IMR-90 (cell line): ENCODE measurements at regions not wholly inside any gene's neighbourhood (a gene's known extent, or its start where the extent isn't known, plus 50 kb on each side); places are given as distances from the start of the nearest gene placed in this dataset.

ENCODE experiments used
- ATAC-seq: fragments of 200-7000 bp; cut with Tn5 transposase; 2 replicates; pipeline ENCODE4 v1.9.1; 2020; ENCODE audit warnings: low read depth, mild to moderate bottlenecking, moderate library complexity
- BruUV-seq: library from RNA; stranded (reverse); fragments of 400-500 nt; replicated peaks from 2 replicates; lab custom pipeline; 2021; lab: Mats Ljungman, UMichigan
- CTCF ChIA-PET: fragments of 300-600 bp; formaldehyde crosslinking; extraction: SDS; loops from one replicate; lab custom pipeline; 2021; ENCODE audit warnings: antibody characterized with exemption; lab: Yijun Ruan, JAX
- POLR2A ChIA-PET: fragments of 300-600 bp; sonication (Branson Sonifier 250); formaldehyde crosslinking; loops from one replicate; lab custom pipeline; 2022; ENCODE audit warnings: antibody characterized with exemption; ENCODE audit not compliant: unreplicated experiment; lab: Charles Lee
- DNase-seq: peaks from one replicate; pipeline ENCODE4 v3.0.0; 2013
- H2AFZ ChIP-seq: replicated peaks from 2 replicates; pipeline ENCODE3; 2013; ENCODE audit warnings: low read length, mild to moderate bottlenecking; ENCODE audit not compliant: poor library complexity
- H2AK5ac ChIP-seq: 2 replicates; pipeline ENCODE4 v1.6.1; 2013; ENCODE audit warnings: low read depth, low read length, inconsistent platforms
- H2AK9ac ChIP-seq: replicated peaks from 2 replicates; pipeline ENCODE3; 2013; ENCODE audit warnings: mild to moderate bottlenecking, low read depth, low read length, moderate library complexity; ENCODE audit not compliant: poor library complexity
- H2BK120ac ChIP-seq: 2 replicates; pipeline ENCODE4 v1.6.1; 2013; ENCODE audit warnings: low read depth, low read length, inconsistent platforms
- H2BK15ac ChIP-seq: 3 replicates; pipeline ENCODE4 v1.6.1; 2013; ENCODE audit warnings: low read depth, low read length, inconsistent platforms
- H2BK20ac ChIP-seq: 2 replicates; pipeline ENCODE4 v1.6.1; 2013; ENCODE audit warnings: low read depth, mild to moderate bottlenecking, inconsistent platforms, low read length, moderate library complexity
- H2BK5ac ChIP-seq: 2 replicates; pipeline ENCODE4 v1.6.1; 2013; ENCODE audit warnings: mild to moderate bottlenecking, low read depth, low read length, inconsistent platforms; ENCODE audit not compliant: poor library complexity, severe bottlenecking
- H3K14ac ChIP-seq: replicated peaks from 2 replicates; pipeline ENCODE4 v1.6.1; 2013; ENCODE audit warnings: low read depth, low read length, inconsistent platforms
- H3K18ac ChIP-seq: 2 replicates; pipeline ENCODE4 v1.6.1; 2013; ENCODE audit warnings: low read depth, low read length, control low read depth
- H3K23ac ChIP-seq: 2 replicates; pipeline ENCODE4 v1.6.1; 2013; ENCODE audit warnings: low read depth, low read length, inconsistent platforms
- H3K27ac ChIP-seq: 2 replicates; pipeline ENCODE4 v1.5.1; 2013; ENCODE audit warnings: mild to moderate bottlenecking, control low read depth, low read length; ENCODE audit not compliant: insufficient read depth
- H3K27me3 ChIP-seq: 2 replicates; pipeline ENCODE4 v1.6.1; 2013; ENCODE audit warnings: low read length; ENCODE audit not compliant: control insufficient read depth, insufficient read depth
- H3K36me3 ChIP-seq: 2 replicates; pipeline ENCODE4 v1.6.1; 2013; ENCODE audit warnings: low read length, mixed read lengths; ENCODE audit not compliant: control insufficient read depth, insufficient read depth
- H3K4ac ChIP-seq: 2 replicates; pipeline ENCODE4 v1.6.1; 2013; ENCODE audit warnings: low read depth, low read length, inconsistent platforms
- H3K4me1 ChIP-seq: 2 replicates; pipeline ENCODE4 v1.6.1; 2013; ENCODE audit warnings: low read length, mixed read lengths; ENCODE audit not compliant: control insufficient read depth, insufficient read depth
- H3K4me2 ChIP-seq: 2 replicates; pipeline ENCODE4 v1.6.1; 2013; ENCODE audit warnings: low read depth, mild to moderate bottlenecking, control low read depth, low read length, moderate library complexity
- H3K4me3 ChIP-seq: 2 replicates; pipeline ENCODE4 v1.5.1; 2013; ENCODE audit warnings: low read depth, mild to moderate bottlenecking, control low read depth, low read length, moderate library complexity; ENCODE audit not compliant: insufficient read depth
- H3K56ac ChIP-seq: 2 replicates; pipeline ENCODE4 v1.6.1; 2013; ENCODE audit warnings: low read length, inconsistent platforms; ENCODE audit not compliant: insufficient read depth; ENCODE audit errors: extremely low read depth
- H3K79me1 ChIP-seq, 2 experiments: 2 replicates each; pipeline ENCODE4 v1.6.1; 2013; ENCODE audit warnings: low read length in 2 of 2, inconsistent platforms in 1 of 2, low read depth in 1 of 2
- H3K9ac ChIP-seq: 2 replicates; pipeline ENCODE4 v1.6.1; 2013; ENCODE audit warnings: low read depth, low read length, control low read depth
- H3K9me1 ChIP-seq: 2 replicates; pipeline ENCODE4 v1.6.1; 2013; ENCODE audit warnings: low read length, inconsistent platforms; ENCODE audit not compliant: insufficient read depth
- H3K9me3 ChIP-seq: 2 replicates; pipeline ENCODE4 v1.6.1; 2013; ENCODE audit warnings: low read length; ENCODE audit not compliant: control insufficient read depth, insufficient read depth
- H4K20me1 ChIP-seq: 2 replicates; pipeline ENCODE4 v1.6.1; 2013; ENCODE audit warnings: low read length, inconsistent platforms; ENCODE audit not compliant: insufficient read depth
- H4K5ac ChIP-seq: 2 replicates; pipeline ENCODE4 v1.6.1; 2013; ENCODE audit warnings: mild to moderate bottlenecking, low read depth, low read length, control low read depth
- H4K8ac ChIP-seq, 2 experiments: 2 replicates each; pipeline ENCODE4 v1.6.1; 2013; ENCODE audit warnings: low read depth in 2 of 2, low read length in 2 of 2, control low read depth in 1 of 2, inconsistent platforms in 1 of 2
- H4K91ac ChIP-seq: 2 replicates; pipeline ENCODE4 v1.6.1; 2013; ENCODE audit warnings: low read depth, low read length, inconsistent platforms; ENCODE audit not compliant: insufficient read depth
- BHLHE40 ChIP-seq: fragments of 150-350 bp; IDR thresholded peaks from 2 replicates; pipeline ENCODE4 v1.6.1; 2016; ENCODE audit warnings: mild to moderate bottlenecking, low read depth, low read length
- CEBPB ChIP-seq: IDR thresholded peaks from 2 replicates; pipeline ENCODE4 v1.6.1; 2012; ENCODE audit warnings: low read depth, low read length, improper control_type of control experiment
- CHD1 ChIP-seq: IDR thresholded peaks from 2 replicates; pipeline ENCODE4 v1.6.1; 2012; ENCODE audit warnings: low read depth, low read length, improper control_type of control experiment
- FOS ChIP-seq: fragments of 150-350 bp; IDR thresholded peaks from 2 replicates; pipeline ENCODE4 v1.6.1; 2016; ENCODE audit warnings: low read depth, low read length
- MAFK ChIP-seq: IDR thresholded peaks from 2 replicates; pipeline ENCODE4 v1.6.1; 2012; ENCODE audit warnings: low read depth, low read length, improper control_type of control experiment
- MAZ ChIP-seq: IDR thresholded peaks from 2 replicates; pipeline ENCODE4 v1.6.1; 2012; ENCODE audit warnings: low read depth, mild to moderate bottlenecking, low read length, improper control_type of control experiment, moderate library complexity, borderline replicate concordance
- MXI1 ChIP-seq: IDR thresholded peaks from 2 replicates; pipeline ENCODE4 v1.6.1; 2012; ENCODE audit warnings: low read depth, mild to moderate bottlenecking, low read length, moderate library complexity, borderline replicate concordance
- NFE2L2 ChIP-seq: fragments of 150-350 bp; IDR thresholded peaks from 2 replicates; pipeline ENCODE4 v1.6.1; 2016; ENCODE audit warnings: low read depth, mild to moderate bottlenecking, low read length
- POLR2A ChIP-seq: IDR thresholded peaks from 2 replicates; pipeline ENCODE4 v1.6.1; 2012; ENCODE audit warnings: mild to moderate bottlenecking, low read depth, low read length
- RAD21 ChIP-seq: IDR thresholded peaks from 2 replicates; pipeline ENCODE4 v1.6.1; 2012; ENCODE audit warnings: low read length, improper control_type of control experiment
- RCOR1 ChIP-seq: IDR thresholded peaks from 2 replicates; pipeline ENCODE4 v1.6.1; 2012; ENCODE audit warnings: mild to moderate bottlenecking, low read length, improper control_type of control experiment; ENCODE audit not compliant: insufficient replicate concordance
- RFX5 ChIP-seq: IDR thresholded peaks from 2 replicates; pipeline ENCODE4 v1.8.0; 2012; ENCODE audit warnings: low read depth, mild to moderate bottlenecking, low read length, moderate library complexity
- SMC3 ChIP-seq: fragments of 150-350 bp; IDR thresholded peaks from 2 replicates; pipeline ENCODE4 v1.6.1; 2016; ENCODE audit warnings: low read depth, mild to moderate bottlenecking, antibody characterized with exemption, low read length, moderate library complexity
- WGBS, 2 experiments: methylation state at CpG; one replicate each; pipeline versions ENCODE4 v1.1.5 to v1.1.7; 2013; ENCODE audit warnings: missing lambda C conversion rate in 2 of 2; ENCODE audit not compliant: insufficient read length in 1 of 2; ENCODE audit errors: extremely low coverage in 2 of 2; 5-methylcytosine and 5-hydroxymethylcytosine counted together
- dilution Hi-C: fragments of 300-500 bp; cut with HindIII; formaldehyde crosslinking; loops from one replicate; pipeline ENCODE4 v1.14.3; 2018; ENCODE audit warnings: low sequenced_read_pairs; ENCODE audit not compliant: unreplicated experiment
- in situ Hi-C: fragments of 300-500 bp; cut with MboI; formaldehyde crosslinking; loops from 3 replicates; pipeline ENCODE4 v1.14.3; 2019; ENCODE audit warnings: low sequenced_read_pairs, inconsistent platforms, mixed read lengths
- intact Hi-C: fragments of 100-400 bp; cut with micrococcal nuclease; formaldehyde crosslinking; loops from 2 replicates; pipeline ENCODE4 v1.10.0; 2022
- TF ChIP-seq, protein P1 (sequence below): conservative IDR thresholded peaks from 2 replicates; pipeline ENCODE4 v1.5.1; 2012; ENCODE audit warnings: mild to moderate bottlenecking, low read depth, low read length, improper control_type of control experiment
- TF ChIP-seq, protein P2 (sequence below): fragments of 150-350 bp; IDR thresholded peaks from 2 replicates; pipeline ENCODE4 v1.6.1; 2016; ENCODE audit warnings: low read depth, mild to moderate bottlenecking, low read length, moderate library complexity, borderline replicate concordance
- TF ChIP-seq, protein P3 (sequence below): fragments of 150-350 bp; IDR thresholded peaks from 2 replicates; pipeline ENCODE4 v1.6.1; 2017; ENCODE audit warnings: mild to moderate bottlenecking, antibody characterized with exemption, low read length, low read depth

DNA sequence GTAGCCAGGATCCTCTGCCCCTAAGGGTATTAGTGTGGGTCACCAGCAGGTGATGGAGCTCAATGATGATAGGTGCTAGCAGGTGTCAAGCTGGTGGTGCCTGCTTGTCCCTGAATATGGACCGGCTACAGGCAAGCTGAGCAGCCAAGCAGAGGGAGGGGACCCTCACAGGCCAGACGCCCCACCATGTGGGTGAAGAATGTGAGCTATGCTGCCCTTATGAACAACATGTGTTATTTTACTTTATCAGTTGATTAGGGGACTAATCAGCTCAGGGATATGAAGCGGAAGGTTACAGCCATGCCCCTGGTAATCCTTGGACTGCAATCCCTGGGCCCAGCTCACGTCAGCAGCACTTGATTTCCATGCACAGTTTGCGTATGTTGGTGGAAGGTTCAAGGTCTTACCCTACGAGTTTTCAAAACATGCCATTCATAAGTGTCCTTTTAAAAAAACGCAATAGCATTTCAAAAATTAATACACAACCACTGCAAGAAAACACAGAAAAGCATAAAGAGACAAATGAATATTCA, 106.0 kb downstream of the CDC7 start:
- Histone ChIP-seq H2AFZ (no peak overlapping the region), H3K9me3 (no peaks in the 10 kb centered on the region), H3K18ac (no peak overlapping the region; the same call in 1 of the 2 replicates), H3K79me1 (no peaks in the 10 kb centered on the region), H3K27me3 (no peaks in the 10 kb centered on the region), H2BK15ac (peak overlapping the region; percentile 69; the same call in 2 of the 3 replicates), H3K4me3 (no peak overlapping the region), H2BK5ac (peak overlapping the region; percentile 34), H2AK9ac (peak overlapping the region; percentile 19), H2BK20ac (no peak overlapping the region), H4K5ac (no peak overlapping the region), H3K27ac (no peak overlapping the region), H3K36me3 (no peaks in the 10 kb centered on the region), H2BK120ac (no peak overlapping the region), H3K4ac (peak overlapping the region; percentile 36; the same call in 1 of the 2 replicates), H2AK5ac (peak overlapping the region; percentile 84), H3K56ac (no peak overlapping the region), H3K9me1 (peaks cover 15% of the 10 kb centered on the region; the same call in 1 of the 2 replicates), H3K14ac (0 out of 2 replicates have a peak overlapping the region, but pooled peaks have one; percentile 62), H4K20me1 (no peaks in the 10 kb centered on the region), H4K8ac (no peak overlapping the region), H3K23ac (no peak overlapping the region), H3K4me1 (peaks cover 6% of the 10 kb centered on the region), H4K91ac (0 out of 2 replicates have a peak overlapping the region, but pooled peaks have one; percentile 4), H3K4me2 (no peak overlapping the region), H3K9ac (no peak overlapping the region)
- 83% methylated on average over 1 of the region's 7 CpGs; no CpG with 5 or more reads in 1 of the 2 experiments for WGBS, 2 experiments
- CTCF ChIA-PET, result interaction anchor here (1.7 kb wide), 1 partner anchor 9 kb away, joined by 3 read pairs; no protein-coding TSS in a partner anchor
- DNase-seq (no peak), ATAC-seq (no peak)
- TF ChIP-seq RFX5, result no peak
- TF ChIP-seq MAZ, result no peak
- no peak for TF ChIP-seq MAFK
- no peak for TF ChIP-seq RAD21
- no peak for TF ChIP-seq POLR2A
- TF ChIP-seq MXI1, result no peak
- TF ChIP-seq, protein P1, sequence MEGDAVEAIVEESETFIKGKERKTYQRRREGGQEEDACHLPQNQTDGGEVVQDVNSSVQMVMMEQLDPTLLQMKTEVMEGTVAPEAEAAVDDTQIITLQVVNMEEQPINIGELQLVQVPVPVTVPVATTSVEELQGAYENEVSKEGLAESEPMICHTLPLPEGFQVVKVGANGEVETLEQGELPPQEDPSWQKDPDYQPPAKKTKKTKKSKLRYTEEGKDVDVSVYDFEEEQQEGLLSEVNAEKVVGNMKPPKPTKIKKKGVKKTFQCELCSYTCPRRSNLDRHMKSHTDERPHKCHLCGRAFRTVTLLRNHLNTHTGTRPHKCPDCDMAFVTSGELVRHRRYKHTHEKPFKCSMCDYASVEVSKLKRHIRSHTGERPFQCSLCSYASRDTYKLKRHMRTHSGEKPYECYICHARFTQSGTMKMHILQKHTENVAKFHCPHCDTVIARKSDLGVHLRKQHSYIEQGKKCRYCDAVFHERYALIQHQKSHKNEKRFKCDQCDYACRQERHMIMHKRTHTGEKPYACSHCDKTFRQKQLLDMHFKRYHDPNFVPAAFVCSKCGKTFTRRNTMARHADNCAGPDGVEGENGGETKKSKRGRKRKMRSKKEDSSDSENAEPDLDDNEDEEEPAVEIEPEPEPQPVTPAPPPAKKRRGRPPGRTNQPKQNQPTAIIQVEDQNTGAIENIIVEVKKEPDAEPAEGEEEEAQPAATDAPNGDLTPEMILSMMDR, result no peak
- no peak for TF ChIP-seq FOS
- TF ChIP-seq, protein P2, sequence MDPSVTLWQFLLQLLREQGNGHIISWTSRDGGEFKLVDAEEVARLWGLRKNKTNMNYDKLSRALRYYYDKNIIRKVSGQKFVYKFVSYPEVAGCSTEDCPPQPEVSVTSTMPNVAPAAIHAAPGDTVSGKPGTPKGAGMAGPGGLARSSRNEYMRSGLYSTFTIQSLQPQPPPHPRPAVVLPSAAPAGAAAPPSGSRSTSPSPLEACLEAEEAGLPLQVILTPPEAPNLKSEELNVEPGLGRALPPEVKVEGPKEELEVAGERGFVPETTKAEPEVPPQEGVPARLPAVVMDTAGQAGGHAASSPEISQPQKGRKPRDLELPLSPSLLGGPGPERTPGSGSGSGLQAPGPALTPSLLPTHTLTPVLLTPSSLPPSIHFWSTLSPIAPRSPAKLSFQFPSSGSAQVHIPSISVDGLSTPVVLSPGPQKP, result no peak
- TF ChIP-seq BHLHE40, result no peak
- TF ChIP-seq CHD1, result no peak
- TF ChIP-seq SMC3, result no peak
- TF ChIP-seq RCOR1, result no peak
- no peak for TF ChIP-seq CEBPB
- TF ChIP-seq NFE2L2, result no peak
- TF ChIP-seq, protein P3, sequence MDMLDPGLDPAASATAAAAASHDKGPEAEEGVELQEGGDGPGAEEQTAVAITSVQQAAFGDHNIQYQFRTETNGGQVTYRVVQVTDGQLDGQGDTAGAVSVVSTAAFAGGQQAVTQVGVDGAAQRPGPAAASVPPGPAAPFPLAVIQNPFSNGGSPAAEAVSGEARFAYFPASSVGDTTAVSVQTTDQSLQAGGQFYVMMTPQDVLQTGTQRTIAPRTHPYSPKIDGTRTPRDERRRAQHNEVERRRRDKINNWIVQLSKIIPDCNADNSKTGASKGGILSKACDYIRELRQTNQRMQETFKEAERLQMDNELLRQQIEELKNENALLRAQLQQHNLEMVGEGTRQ, result no peak
- BruUV-seq, result no TSS peak
- intact Hi-C loops, result no loop called here
- POLR2A ChIA-PET, result no interaction called here
- dilution Hi-C loops, result no loop called here
- in situ Hi-C loops, result no loop called here
